ENCODE measurements at regions not wholly inside any gene's neighbourhood (a gene's known extent, or its start where the extent isn't known, plus 50 kb on each side); places are given as distances from the start of the nearest gene placed in this dataset.

- Histone ChIP-seq H3K79me2 (replicated peaks; ENCODE audit: insufficient read depth, low read length) (no peaks in the 10 kb centered on the region), H3F3A (ENCODE audit: insufficient read depth, low read length, poor library complexity, severe bottlenecking) (no peaks in the 10 kb centered on the region), H3K27ac (ENCODE audit: low read length) (no peak overlapping the region), H3K4me2 (ENCODE audit: low read length) (no peak overlapping the region), H3K4me3 (ENCODE audit: low read length) (no peak overlapping the region), H3K9me3 (ENCODE audit: low read length) (no peaks in the 10 kb centered on the region), H3K36me3 (ENCODE audit: insufficient read depth, low read length) (no peaks in the 10 kb centered on the region), H3K9ac (ENCODE audit: low read length) (no peak overlapping the region), H3K9me2 (ENCODE audit: insufficient read depth, low read length) (no peaks in the 10 kb centered on the region), H3K27me3 (ENCODE audit: insufficient read depth, low read depth, low read length) (no peaks in the 10 kb centered on the region), H2AFZ (ENCODE audit: low read depth, low read length) (no peak overlapping the region), H4K20me1 (ENCODE audit: insufficient read depth) (no peaks in the 10 kb centered on the region)
- TF ChIP-seq EZH2 (IDR thresholded peaks at IDR 0.05; ENCODE audit: borderline replicate concordance, insufficient read depth, low read length, poor library complexity, severe bottlenecking) = no peak
- TF ChIP-seq POLR2AphosphoS5 (IDR thresholded peaks at IDR 0.05) = no peak
- TF ChIP-seq EP300 (conservative IDR thresholded peaks at IDR 0.05; ENCODE audit: poor library complexity, severe bottlenecking) = no peak
- no peak for TF ChIP-seq TAF1 (IDR thresholded peaks at IDR 0.05; ENCODE audit: low read depth)
- no peak for TF ChIP-seq CTCF (IDR thresholded peaks at IDR 0.05; ENCODE audit: poor library complexity, severe bottlenecking)
- no peak for TF ChIP-seq RAD21 (conservative IDR thresholded peaks at IDR 0.05)
- no peak for TF ChIP-seq REST (IDR thresholded peaks at IDR 0.05; ENCODE audit: borderline replicate concordance)
- TF ChIP-seq MXI1 (conservative IDR thresholded peaks at IDR 0.05; ENCODE audit: poor library complexity, severe bottlenecking) = no peak
- no peak for TF ChIP-seq SMC3 (conservative IDR thresholded peaks at IDR 0.05; ENCODE audit: poor library complexity)
These were observed 898.8 kb downstream of the ANKRD7 start for GRCh38 chr7:119123326-119123725.

GRCh38 chr7:119127706-119128105 lies 903.2 kb downstream of the ANKRD7 start:
- H3K9ac ChIP-seq (ENCODE audit: low read length) = no peak overlapping the region

More at GRCh38 chr7:119127706-119128105, 903.2 kb downstream of the ANKRD7 start:
- no peak overlapping the region for H3K4me2 ChIP-seq (ENCODE audit: low read length)
- H3F3A ChIP-seq (ENCODE audit: insufficient read depth, low read length, poor library complexity, severe bottlenecking) = no peaks in the 10 kb centered on the region
- no peaks in the 10 kb centered on the region for H3K9me3 ChIP-seq (ENCODE audit: low read length)
- H3K9me2 ChIP-seq (ENCODE audit: insufficient read depth, low read length) = no peaks in the 10 kb centered on the region
- no peaks in the 10 kb centered on the region for H4K20me1 ChIP-seq (ENCODE audit: insufficient read depth)
- no peak for TF ChIP-seq CTCF (IDR thresholded peaks at IDR 0.05; ENCODE audit: poor library complexity, severe bottlenecking)
- no peak for TF ChIP-seq EP300 (conservative IDR thresholded peaks at IDR 0.05; ENCODE audit: poor library complexity, severe bottlenecking)
- TF ChIP-seq SMC3 (conservative IDR thresholded peaks at IDR 0.05; ENCODE audit: poor library complexity) = no peak
- TF ChIP-seq EZH2 (IDR thresholded peaks at IDR 0.05; ENCODE audit: borderline replicate concordance, insufficient read depth, low read length, poor library complexity, severe bottlenecking) = no peak
- no peak for TF ChIP-seq REST (IDR thresholded peaks at IDR 0.05; ENCODE audit: borderline replicate concordance)
- no peak for TF ChIP-seq MXI1 (conservative IDR thresholded peaks at IDR 0.05; ENCODE audit: poor library complexity, severe bottlenecking)
- TF ChIP-seq TAF1 (IDR thresholded peaks at IDR 0.05; ENCODE audit: low read depth) = no peak
- no peak for TF ChIP-seq POLR2AphosphoS5 (IDR thresholded peaks at IDR 0.05)
- no peak for TF ChIP-seq RAD21 (conservative IDR thresholded peaks at IDR 0.05)
- no peaks in the 10 kb centered on the region for H3K79me2 ChIP-seq (replicated peaks; ENCODE audit: insufficient read depth, low read length)
- H3K36me3 ChIP-seq (ENCODE audit: insufficient read depth, low read length) = no peaks in the 10 kb centered on the region
- H2AFZ ChIP-seq (ENCODE audit: low read depth, low read length) = no peak overlapping the region
- no peak overlapping the region for H3K4me3 ChIP-seq (ENCODE audit: low read length)
- no peaks in the 10 kb centered on the region for H3K27me3 ChIP-seq (ENCODE audit: insufficient read depth, low read depth, low read length)
- H3K27ac ChIP-seq (ENCODE audit: low read length) = no peak overlapping the region

Data from neural cell (in vitro differentiated cells).